ENCODE measurements at regions not wholly inside any gene's neighbourhood (a gene's known extent, or its start where the extent isn't known, plus 50 kb on each side); places are given as distances from the start of the nearest gene placed in this dataset.

- TF ChIP-seq CTCF (IDR thresholded peaks at IDR 0.05; ENCODE audit: borderline replicate concordance, extremely low read depth, low read length, poor library complexity, severe bottlenecking) (no peak), EZH2 (IDR thresholded peaks at IDR 0.05; ENCODE audit: borderline replicate concordance, low read depth, low read length, severe bottlenecking) (no peak)
Observed at GRCh38 chr21:15616864-15617574, 112.8 kb upstream of the USP25 start.

Measured in DND-41 (cell line).